WERI-Rb-1 (cell line): ENCODE measurements at regions not wholly inside any gene's neighbourhood (a gene's known extent, or its start where the extent isn't known, plus 50 kb on each side); places are given as distances from the start of the nearest gene placed in this dataset.

Experiments used
- DNase-seq: peaks from one replicate; pipeline ENCODE4 v3.0.0-alpha.2; 2020
- H3K27ac ChIP-seq: fragments of 250-450 bp; sonication (Bioruptor Pico); 2 replicates; pipeline ENCODE4 v1.5.1; 2020; ENCODE audit warnings: mild to moderate bottlenecking, moderate library complexity
- H3K27me3 ChIP-seq: fragments of 250-450 bp; sonication (Bioruptor Pico); 2 replicates; pipeline ENCODE4 v1.5.1; 2021; ENCODE audit warnings: mild to moderate bottlenecking, low read depth, moderate library complexity; ENCODE audit not compliant: insufficient read depth, severe bottlenecking
- H3K36me3 ChIP-seq: fragments of 250-450 bp; sonication (Bioruptor Pico); 2 replicates; pipeline ENCODE4 v1.5.1; 2020; ENCODE audit warnings: mild to moderate bottlenecking, moderate library complexity
- H3K4me3 ChIP-seq: 2 replicates; pipeline ENCODE4 v1.5.1; 2011; ENCODE audit warnings: low read depth, mild to moderate bottlenecking, control low read depth, low read length
- H3K9me3 ChIP-seq: fragments of 250-450 bp; sonication (Bioruptor Pico); 2 replicates; pipeline ENCODE4 v1.5.1; 2021; ENCODE audit warnings: mild to moderate bottlenecking, moderate library complexity; ENCODE audit not compliant: severe bottlenecking
- CTCF ChIP-seq: IDR thresholded peaks from 2 replicates; pipeline ENCODE4 v1.5.1; 2011; ENCODE audit warnings: low read depth, mild to moderate bottlenecking, control low read depth, inconsistent platforms, low read length

GRCh38 chr2:7658486-7658885 is 741.3 kb downstream of the RNF144A start:
- no peak for TF ChIP-seq CTCF
- H3K9me3 ChIP-seq = peaks cover 8% of the 10 kb centered on the region
- H3K27ac ChIP-seq = no peak overlapping the region
- H3K4me3 ChIP-seq = no peak overlapping the region
- no peak for DNase-seq
- H3K36me3 ChIP-seq = no peaks in the 10 kb centered on the region
- H3K27me3 ChIP-seq = no peaks in the 10 kb centered on the region

GRCh38 chr2:7660816-7661215 is 743.6 kb downstream of the RNF144A start:
- no peak overlapping the region for H3K27ac ChIP-seq
- no peaks in the 10 kb centered on the region for H3K36me3 ChIP-seq
- H3K27me3 ChIP-seq = no peaks in the 10 kb centered on the region
- no peak for TF ChIP-seq CTCF
- H3K9me3 ChIP-seq = peaks cover 8% of the 10 kb centered on the region
- no peak for DNase-seq
- H3K4me3 ChIP-seq = no peak overlapping the region

- H3K9me3 ChIP-seq = peaks cover 8% of the 10 kb centered on the region
- H3K27me3 ChIP-seq = no peaks in the 10 kb centered on the region
- no peak overlapping the region for H3K27ac ChIP-seq
- no peak overlapping the region for H3K4me3 ChIP-seq
- TF ChIP-seq CTCF = no peak
- no peak for DNase-seq
- no peaks in the 10 kb centered on the region for H3K36me3 ChIP-seq
Observed at GRCh38 chr2:7661502-7661901, 744.3 kb downstream of the RNF144A start.

GRCh38 chr2:7665880-7666279 is 748.7 kb downstream of the RNF144A start:
- Histone ChIP-seq H3K9me3 (no peaks in the 10 kb centered on the region), H3K36me3 (no peaks in the 10 kb centered on the region), H3K27ac (no peak overlapping the region), H3K4me3 (no peak overlapping the region), H3K27me3 (no peaks in the 10 kb centered on the region)
- no peak for TF ChIP-seq CTCF
- no peak for DNase-seq

GRCh38 chr2:7666596-7667259 is 749.5 kb downstream of the RNF144A start:
- Histone ChIP-seq H3K4me3 (no peak overlapping the region), H3K27me3 (no peaks in the 10 kb centered on the region), H3K27ac (no peak overlapping the region), H3K9me3 (no peaks in the 10 kb centered on the region), H3K36me3 (no peaks in the 10 kb centered on the region)
- no peak for DNase-seq
- TF ChIP-seq CTCF = no peak

- no peak overlapping the region for H3K4me3 ChIP-seq
- H3K27me3 ChIP-seq = no peaks in the 10 kb centered on the region
- DNase-seq = no peak
- H3K27ac ChIP-seq = no peak overlapping the region
- no peak for TF ChIP-seq CTCF
- peaks cover 3% of the 10 kb centered on the region for H3K9me3 ChIP-seq
- no peaks in the 10 kb centered on the region for H3K36me3 ChIP-seq
Observed at GRCh38 chr2:7667260-7667757, 750.1 kb downstream of the RNF144A start.
